ENCODE measurements at regions not wholly inside any gene's neighbourhood (a gene's known extent, or its start where the extent isn't known, plus 50 kb on each side); places are given as distances from the start of the nearest gene placed in this dataset.

DNA sequence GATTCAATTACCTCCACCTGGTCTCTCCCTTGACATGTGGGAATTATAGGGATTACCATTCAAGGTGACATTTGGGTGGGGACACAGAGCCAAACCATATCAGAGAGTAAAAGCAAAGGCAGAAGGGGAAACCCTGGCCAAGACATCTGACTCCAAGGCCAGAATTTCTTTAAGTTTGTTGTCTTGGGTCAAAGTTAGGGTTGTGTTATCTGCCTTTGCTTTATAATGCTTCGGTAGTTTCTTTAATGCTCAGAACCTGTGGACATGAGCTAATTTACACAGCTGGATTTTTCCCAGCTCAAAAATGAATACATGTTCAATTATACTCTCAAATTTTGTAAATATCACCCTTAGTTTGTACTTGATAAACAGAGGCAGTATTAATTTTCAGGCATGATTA lies 1074.4 kb downstream of the ADGRL2 start:
- no peak for DNase-seq (ENCODE audit: low read depth)

GRCh38 chr1:82874041-82874440 lies 1073.3 kb downstream of the ADGRL2 start:
- DNase-seq (ENCODE audit: low read depth): no peak

DNA sequence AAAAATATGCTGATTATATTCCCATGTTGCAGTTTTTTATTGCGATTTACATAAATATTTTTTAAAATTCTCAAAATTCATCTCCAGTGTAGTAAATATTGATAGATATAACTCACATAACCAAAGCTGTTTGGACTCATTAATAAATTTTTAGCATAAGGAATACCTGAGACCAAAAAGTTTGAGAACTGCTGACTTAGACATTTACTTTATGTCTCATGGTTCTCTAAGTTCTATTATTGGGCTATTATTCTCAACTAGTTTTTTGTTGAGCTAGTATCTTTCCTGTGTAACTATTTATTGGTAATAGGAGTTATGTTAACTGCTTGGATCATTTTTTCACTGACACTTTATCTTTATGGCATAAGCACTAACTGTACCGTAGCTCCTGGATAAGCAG lies 1069.6 kb downstream of the ADGRL2 start:
- no peak for DNase-seq (ENCODE audit: low read depth)

DNA sequence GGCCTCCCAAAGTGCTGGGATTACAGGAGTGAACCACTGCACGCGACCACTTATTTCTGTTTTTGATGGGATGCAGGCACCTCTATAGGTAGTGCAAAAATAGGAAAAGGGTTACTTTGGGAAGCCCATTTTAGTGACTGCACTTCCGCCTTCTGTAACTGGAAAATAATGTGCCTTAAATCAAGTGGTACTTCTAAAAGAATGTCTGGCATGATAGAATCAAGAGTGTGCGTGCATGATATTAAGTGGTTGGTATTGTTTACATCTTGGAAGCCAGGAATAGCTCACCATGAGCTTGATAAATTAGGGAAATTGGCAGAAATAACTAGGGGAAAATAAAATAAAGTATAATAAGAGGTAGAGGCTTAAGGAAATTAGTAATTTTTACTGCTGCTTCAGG lies 1067.0 kb downstream of the ADGRL2 start:
- DNase-seq (ENCODE audit: low read depth): no peak

- DNase-seq (ENCODE audit: low read depth): no peak
Measured at GRCh38 chr1:82861749-82862148, 1061.0 kb downstream of the ADGRL2 start.

- no peak for DNase-seq (ENCODE audit: low read depth)
Measured at GRCh38 chr1:82858031-82858430, 1057.3 kb downstream of the ADGRL2 start.

DNA sequence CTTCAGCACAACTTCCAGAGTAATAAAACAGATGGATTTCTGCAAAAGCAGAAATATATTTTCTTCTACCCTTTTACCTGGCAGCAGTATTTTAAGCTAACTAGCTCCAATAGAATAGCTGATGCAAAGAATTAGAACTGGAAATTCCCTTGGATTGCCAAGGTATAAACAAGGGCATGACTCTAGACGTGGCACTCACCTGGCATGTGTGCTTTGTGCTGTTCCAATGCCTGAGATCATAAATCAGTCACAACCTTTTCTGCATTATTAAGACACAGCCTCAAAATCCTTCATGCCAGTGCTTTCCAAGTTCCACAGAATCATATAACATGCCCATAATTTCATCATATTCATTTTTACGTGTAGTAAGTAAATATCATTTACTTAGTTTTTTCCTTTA lies 1048.7 kb downstream of the ADGRL2 start:
- no peak for DNase-seq (ENCODE audit: low read depth)

DNA sequence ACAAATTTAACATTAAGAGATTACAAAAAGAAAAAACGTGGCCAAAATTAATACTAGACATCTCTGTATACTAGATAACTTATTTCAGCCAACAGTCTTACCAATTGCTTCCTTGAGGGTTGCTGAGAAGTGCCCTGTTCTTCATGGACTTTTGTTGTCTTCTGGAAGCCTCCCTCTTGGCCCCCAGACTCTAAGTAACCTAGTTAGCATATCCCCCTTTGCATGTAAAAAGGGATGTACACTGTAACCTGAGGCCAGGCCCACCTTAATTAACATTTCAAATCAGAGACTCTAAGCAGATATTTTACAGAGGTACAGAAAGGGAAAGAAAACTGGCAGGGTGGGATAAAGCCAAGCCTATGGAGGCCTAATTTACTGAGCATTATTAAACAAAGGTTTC lies 1047.3 kb downstream of the ADGRL2 start:
- DNase-seq (ENCODE audit: low read depth): no peak

GRCh38 chr1:82845866-82846265 lies 1045.1 kb downstream of the ADGRL2 start:
- no peak for DNase-seq (ENCODE audit: low read depth)

- DNase-seq (ENCODE audit: low read depth): no peak
Measured at GRCh38 chr1:82844911-82845827, 1044.4 kb downstream of the ADGRL2 start.

DNA sequence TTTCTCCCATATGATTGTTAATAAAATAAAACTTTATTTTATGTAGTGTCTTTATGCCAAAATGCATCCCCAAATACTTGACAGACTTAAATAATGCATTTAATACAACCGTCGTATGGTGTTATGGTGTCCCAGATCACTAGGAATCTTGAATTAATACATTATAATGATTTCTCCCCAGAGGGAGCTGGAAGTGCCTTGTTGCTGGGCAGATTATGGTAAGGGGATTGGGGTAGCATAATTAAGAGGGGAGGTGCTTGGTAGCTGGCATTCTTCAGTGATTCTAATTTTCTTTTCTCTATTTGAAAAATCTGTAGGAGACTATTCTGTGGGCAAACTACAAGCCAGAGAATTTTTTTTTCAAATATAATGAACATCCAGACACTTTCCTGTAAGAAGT lies 1043.7 kb downstream of the ADGRL2 start:
- no peak for DNase-seq (ENCODE audit: low read depth)

GRCh38 chr1:82843876-82844275 lies 1043.1 kb downstream of the ADGRL2 start:
- DNase-seq (ENCODE audit: low read depth): no peak

- no peak for DNase-seq (ENCODE audit: low read depth)
Measured at GRCh38 chr1:82840192-82840591, 1039.5 kb downstream of the ADGRL2 start.

GRCh38 chr1:82837766-82838465 lies 1037.2 kb downstream of the ADGRL2 start:
- no peak for DNase-seq (ENCODE audit: low read depth)

DNA sequence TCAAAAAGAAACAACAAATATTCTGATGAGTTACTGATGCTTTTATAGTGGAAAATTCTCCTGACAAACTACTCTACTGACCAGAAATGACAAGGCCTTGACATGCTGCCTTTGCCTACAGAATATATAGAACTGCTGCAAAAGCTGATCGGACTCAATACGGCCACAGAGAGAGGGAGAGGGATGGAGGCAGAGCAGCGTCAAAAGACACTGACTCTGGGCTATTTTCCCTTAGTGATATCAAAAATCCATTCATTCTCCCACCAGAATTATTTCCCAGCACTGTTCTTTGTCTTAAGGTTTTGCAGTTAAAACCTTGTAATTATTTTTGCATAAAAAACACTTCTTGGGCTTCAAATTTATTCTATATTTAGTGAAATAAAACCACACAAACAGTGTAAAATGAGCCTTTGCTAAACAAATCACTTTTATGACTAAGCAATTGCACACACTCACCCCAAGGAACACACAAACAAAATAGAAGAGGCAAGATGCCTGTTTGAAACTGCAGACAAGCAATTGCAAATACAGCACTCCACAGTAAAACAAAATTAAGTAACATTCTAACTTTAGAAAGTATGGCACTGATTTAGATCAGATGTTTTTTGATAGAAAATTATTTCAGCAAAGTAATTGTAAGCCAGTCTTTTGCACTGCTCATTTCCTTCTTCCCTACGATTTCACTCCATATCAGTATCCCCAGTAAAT lies 1036.4 kb downstream of the ADGRL2 start:
- DNase-seq (ENCODE audit: low read depth): no peak

- DNase-seq (ENCODE audit: low read depth): no peak
Measured at GRCh38 chr1:82836213-82836972, 1035.7 kb downstream of the ADGRL2 start.

DNA sequence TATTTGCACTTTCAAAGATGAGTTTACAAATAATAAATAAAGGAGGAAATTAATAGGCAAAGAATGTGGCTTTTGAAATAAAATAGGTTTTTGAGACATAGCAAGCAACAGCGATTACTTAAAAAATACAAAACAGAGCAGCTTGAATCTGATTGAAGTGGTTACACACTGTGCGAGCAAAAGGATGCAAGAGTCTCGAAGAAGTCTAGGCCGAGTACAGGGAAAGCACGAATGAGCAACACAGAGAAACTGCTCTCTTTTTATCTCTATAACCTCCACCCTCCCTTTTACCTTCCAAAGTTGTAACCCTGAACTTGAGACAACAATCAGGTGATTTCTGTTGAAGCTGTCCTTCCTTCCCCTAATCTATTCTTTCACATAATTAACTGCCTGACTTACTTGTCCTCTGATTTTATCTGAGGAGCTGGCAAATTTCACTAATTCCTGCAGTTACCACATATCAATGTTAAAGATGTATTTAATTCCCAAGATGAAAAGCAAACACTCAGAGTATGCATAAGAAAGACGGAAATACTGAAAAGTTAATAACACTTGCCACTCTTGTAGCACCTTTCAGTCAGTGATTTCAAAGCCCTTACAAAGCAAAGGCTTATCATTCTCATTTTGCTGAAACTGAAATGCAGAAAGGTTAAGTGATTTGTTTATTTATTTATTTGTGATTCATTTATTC lies 1030.1 kb downstream of the ADGRL2 start:
- DNase-seq (ENCODE audit: low read depth): no peak

GRCh38 chr1:82829527-82829926 lies 1028.8 kb downstream of the ADGRL2 start:
- no peak for DNase-seq (ENCODE audit: low read depth)

DNA sequence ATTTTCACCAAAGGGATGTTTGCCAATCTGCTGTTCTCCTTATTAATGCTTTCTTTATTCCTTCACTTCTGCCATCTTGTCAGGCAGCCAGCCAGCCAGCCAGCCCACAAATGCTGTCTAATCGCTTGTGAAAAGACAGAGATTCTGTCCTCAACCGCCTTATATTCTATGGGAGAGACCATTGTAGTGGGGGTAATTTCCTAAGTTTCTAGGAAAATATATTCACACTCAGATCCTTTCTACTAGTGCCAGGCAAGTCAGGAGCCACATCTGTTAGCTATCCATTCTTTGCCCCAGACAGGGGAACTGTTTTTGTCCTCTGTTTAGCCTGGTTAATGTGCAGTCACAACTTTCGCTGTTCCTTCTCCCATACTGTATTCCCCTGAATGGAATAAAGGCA lies 1023.1 kb downstream of the ADGRL2 start:
- no peak for DNase-seq (ENCODE audit: low read depth)

DNA sequence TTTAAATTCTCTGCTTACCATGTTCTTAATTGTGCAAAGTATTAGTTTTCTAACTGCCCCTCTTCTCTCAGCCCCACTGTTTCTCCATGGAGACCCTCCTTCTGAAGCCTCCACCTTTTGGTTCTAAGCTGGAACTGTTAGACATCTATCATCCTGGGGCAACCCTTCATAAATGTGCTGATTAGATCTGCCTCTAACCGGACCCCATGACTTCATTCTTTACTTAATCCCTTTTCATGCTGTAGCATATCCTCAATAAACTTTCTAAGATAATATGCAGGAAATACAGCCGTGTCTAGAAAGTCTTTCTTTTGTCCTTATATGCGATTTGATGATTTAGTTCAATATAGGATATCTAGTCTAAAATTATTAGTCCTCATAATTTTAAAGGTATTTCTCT lies 1020.1 kb downstream of the ADGRL2 start:
- no peak for DNase-seq (ENCODE audit: low read depth)

DNA sequence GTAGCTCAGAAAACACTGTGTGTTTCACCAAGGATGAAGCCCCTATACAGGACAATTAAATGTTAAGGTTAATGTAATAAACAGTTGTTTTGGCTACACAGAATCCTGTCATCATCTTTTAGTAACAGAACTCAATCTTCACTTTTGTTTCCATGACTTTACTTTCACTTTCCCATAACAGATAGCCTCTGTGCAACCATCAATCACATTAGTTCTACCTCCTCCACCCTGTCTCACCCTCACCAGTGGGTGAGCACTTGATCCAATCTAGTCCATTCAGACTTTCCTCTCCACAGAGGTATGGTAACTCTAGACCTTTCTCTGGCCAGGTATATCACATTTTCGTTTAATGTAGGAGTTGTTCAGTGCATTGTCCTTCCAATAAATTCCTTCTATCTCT lies 1018.5 kb downstream of the ADGRL2 start:
- no peak for DNase-seq (ENCODE audit: low read depth)

Measured in CMK (cell line).